HEK293 (cell line): ENCODE measurements at regions not wholly inside any gene's neighbourhood (a gene's known extent, or its start where the extent isn't known, plus 50 kb on each side); places are given as distances from the start of the nearest gene placed in this dataset.

Source experiments
- CTCF ChIA-PET: fragments of 350-600 bp; formaldehyde crosslinking; extraction: SDS; loops from one replicate; lab custom pipeline; 2021; ENCODE audit warnings: antibody characterized with exemption; lab: Yijun Ruan, JAX
- POLR2A ChIA-PET: fragments of 300-600 bp; formaldehyde crosslinking; extraction: SDS; loops from one replicate; lab custom pipeline; 2020; ENCODE audit warnings: antibody characterized with exemption, inconsistent platforms; lab: Yijun Ruan, JAX
- H3K27ac ChIP-seq: fragments of 200-500 bp; sonication (Bioruptor generic); 2 replicates; pipeline ENCODE4 v1.5.1; 2014; ENCODE audit warnings: low read depth, low read length, control low read depth, inconsistent platforms; ENCODE audit errors: extremely low read depth
- H3K36me3 ChIP-seq, 2 experiments: fragments of 200-500 bp in 1 of 2; sonication (Bioruptor generic) in 1 of 2; 1 replicate in 1 of 2; 2 replicates in 1 of 2; pipeline ENCODE4 v1.5.1; 2014 to 2017; ENCODE audit warnings: inconsistent platforms in 2 of 2, low read length in 2 of 2; ENCODE audit not compliant: control insufficient read depth in 2 of 2, insufficient read depth in 1 of 2
- H3K4me1 ChIP-seq: fragments of 200-500 bp; sonication (Bioruptor generic); 2 replicates; pipeline ENCODE4 v1.5.1; 2014; ENCODE audit warnings: mild to moderate bottlenecking, low read length, inconsistent platforms; ENCODE audit not compliant: control insufficient read depth, insufficient read depth
- H3K4me3 ChIP-seq: 2 replicates; pipeline ENCODE4 v1.5.1; 2011; ENCODE audit warnings: low read depth, mild to moderate bottlenecking, control low read depth, low read length, moderate library complexity
- H3K9me3 ChIP-seq: fragments of 200-500 bp; sonication (Bioruptor generic); 2 replicates; pipeline ENCODE4 v1.5.1; 2014; ENCODE audit warnings: low read depth, low read length, inconsistent platforms; ENCODE audit not compliant: control insufficient read depth, insufficient read depth
- KLF17 ChIP-seq: fragments of 450-650 bp; formaldehyde crosslinking; IDR thresholded peaks from 2 replicates; pipeline ENCODE4 v1.5.1; 2016; ENCODE audit warnings: missing biosample characterization, missing genetic modification characterization
- REPIN1 ChIP-seq: fragments of 450-650 bp; formaldehyde crosslinking; IDR thresholded peaks from 2 replicates; pipeline ENCODE4 v1.5.1; 2017; ENCODE audit warnings: missing biosample characterization, missing genetic modification characterization, low read depth
- SCRT1 ChIP-seq: fragments of 450-650 bp; formaldehyde crosslinking; IDR thresholded peaks from 2 replicates; pipeline ENCODE4 v1.5.1; 2016; ENCODE audit warnings: missing biosample characterization, missing genetic modification characterization, borderline replicate concordance
- ZBTB48 ChIP-seq: fragments of 450-650 bp; formaldehyde crosslinking; IDR thresholded peaks from 2 replicates; pipeline ENCODE4 v1.5.1; 2016; ENCODE audit warnings: missing biosample characterization, missing genetic modification characterization
- ZFP41 ChIP-seq: fragments of 450-650 bp; formaldehyde crosslinking; IDR thresholded peaks from 2 replicates; pipeline ENCODE4 v1.5.1; 2016; ENCODE audit warnings: missing biosample characterization, missing genetic modification characterization, borderline replicate concordance
- ZNF324 ChIP-seq: fragments of 450-650 bp; formaldehyde crosslinking; IDR thresholded peaks from 2 replicates; pipeline ENCODE4 v1.5.1; 2016; ENCODE audit warnings: missing biosample characterization, missing genetic modification characterization
- ZNF398 ChIP-seq: fragments of 450-650 bp; formaldehyde crosslinking; IDR thresholded peaks from 2 replicates; pipeline ENCODE4 v1.5.1; 2017; ENCODE audit warnings: missing biosample characterization, missing genetic modification characterization
- ZNF433 ChIP-seq: fragments of 450-650 bp; formaldehyde crosslinking; IDR thresholded peaks from 2 replicates; pipeline ENCODE4 v1.5.1; 2016; ENCODE audit warnings: missing biosample characterization, missing genetic modification characterization, low read depth
- ZNF561 ChIP-seq: fragments of 450-650 bp; IDR thresholded peaks from 2 replicates; pipeline ENCODE4 v1.5.1; 2018; ENCODE audit warnings: missing biosample characterization, missing genetic modification characterization, borderline replicate concordance
- ZNF747 ChIP-seq: fragments of 450-650 bp; formaldehyde crosslinking; IDR thresholded peaks from 2 replicates; pipeline ENCODE4 v1.5.1; 2016; ENCODE audit warnings: missing biosample characterization, missing genetic modification characterization
- ZNF792 ChIP-seq: fragments of 450-650 bp; formaldehyde crosslinking; IDR thresholded peaks from 2 replicates; pipeline ENCODE4 v1.5.1; 2016; ENCODE audit warnings: missing biosample characterization, missing genetic modification characterization
- TF ChIP-seq, protein P1 (sequence below): fragments of 450-650 bp; formaldehyde crosslinking; IDR thresholded peaks from 2 replicates; pipeline ENCODE4 v1.5.1; 2016; ENCODE audit warnings: missing biosample characterization, missing genetic modification characterization

DNA sequence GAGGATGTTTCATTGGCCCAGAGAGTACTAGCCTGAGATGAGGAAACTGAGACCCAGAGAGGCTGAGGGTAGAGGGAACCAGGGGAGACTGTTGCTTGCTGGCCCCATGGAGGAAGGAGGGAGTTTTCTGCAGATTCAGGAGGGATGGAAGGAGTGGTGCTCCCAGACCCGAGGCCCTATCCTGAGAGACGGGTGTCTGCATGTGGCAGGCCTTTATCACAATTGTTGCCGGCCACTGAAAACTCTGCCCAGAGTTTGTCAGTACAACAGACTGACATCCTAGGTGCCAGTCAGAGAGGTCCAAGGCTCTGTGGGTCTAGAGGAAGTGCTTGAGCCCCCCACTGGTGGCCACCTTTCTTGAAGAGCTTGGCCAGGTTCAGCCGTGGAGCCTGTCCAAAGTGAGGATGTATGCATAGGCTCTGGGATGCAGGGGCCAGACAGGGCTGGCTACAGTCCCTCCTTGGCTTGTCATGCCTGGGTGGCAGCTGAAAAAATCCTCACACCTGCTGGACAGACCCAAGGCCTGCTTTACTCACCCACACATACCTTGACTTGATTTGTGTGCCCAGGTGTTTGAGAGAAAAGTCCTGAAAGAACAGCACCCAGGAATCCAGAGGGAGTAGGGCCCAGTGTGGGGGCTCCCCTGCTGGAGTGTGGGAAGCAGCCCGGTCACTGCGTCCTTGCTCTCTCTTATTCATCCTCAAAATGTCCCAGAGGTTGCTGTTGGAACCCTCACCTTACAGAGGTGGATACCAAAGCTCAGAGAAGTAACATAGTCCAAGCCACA is 65.2 kb downstream of the CLRN3 start:
- TF ChIP-seq ZNF324 (no peak), REPIN1 (tag by site-specific recombination) (no peak), ZNF792 (tag by site-specific recombination) (no peak), ZBTB48 (tag by site-specific recombination) (no peak), SCRT1 (tag by site-specific recombination) (no peak), ZNF561 (tag by site-specific recombination) (no peak), ZNF747 (tag by site-specific recombination) (no peak), ZFP41 (tag by site-specific recombination) (no peak), KLF17 (tag by site-specific recombination) (no peak), ZNF398 (no peak), ZNF433 (tag by site-specific recombination) (no peak)
- TF ChIP-seq, protein P1, sequence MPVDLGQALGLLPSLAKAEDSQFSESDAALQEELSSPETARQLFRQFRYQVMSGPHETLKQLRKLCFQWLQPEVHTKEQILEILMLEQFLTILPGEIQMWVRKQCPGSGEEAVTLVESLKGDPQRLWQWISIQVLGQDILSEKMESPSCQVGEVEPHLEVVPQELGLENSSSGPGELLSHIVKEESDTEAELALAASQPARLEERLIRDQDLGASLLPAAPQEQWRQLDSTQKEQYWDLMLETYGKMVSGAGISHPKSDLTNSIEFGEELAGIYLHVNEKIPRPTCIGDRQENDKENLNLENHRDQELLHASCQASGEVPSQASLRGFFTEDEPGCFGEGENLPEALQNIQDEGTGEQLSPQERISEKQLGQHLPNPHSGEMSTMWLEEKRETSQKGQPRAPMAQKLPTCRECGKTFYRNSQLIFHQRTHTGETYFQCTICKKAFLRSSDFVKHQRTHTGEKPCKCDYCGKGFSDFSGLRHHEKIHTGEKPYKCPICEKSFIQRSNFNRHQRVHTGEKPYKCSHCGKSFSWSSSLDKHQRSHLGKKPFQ = no peak
- Histone ChIP-seq H3K4me1 (no peaks in the 10 kb centered on the region), H3K27ac (no peak overlapping the region), H3K4me3 (no peak overlapping the region), H3K36me3 (no peaks in the 10 kb centered on the region), H3K9me3 (no peaks in the 10 kb centered on the region)
- CTCF ChIA-PET = no interaction called here
- POLR2A ChIA-PET = no interaction called here
